ENCODE measurements at regions not wholly inside any gene's neighbourhood (a gene's known extent, or its start where the extent isn't known, plus 50 kb on each side); places are given as distances from the start of the nearest gene placed in this dataset.

GRCh38 chr7:84412161-84412969, 217.8 kb upstream of the SEMA3A start:
- Mint-ChIP-seq H3K4me3 (no peak overlapping the region), H3K9me3 (peaks cover 7% of the 10 kb centered on the region), H3K4me1 (peaks cover 26% of the 10 kb centered on the region), H3K36me3 (no peaks in the 10 kb centered on the region), H3K27me3 (ENCODE audit: low read depth) (no peaks in the 10 kb centered on the region), H3K27ac (peak overlapping the region; percentile 78)
- no peak for DNase-seq (ENCODE audit: low spot score in 2 of 2, unreplicated experiment in 2 of 2)
- TF ChIP-seq CTCF (IDR thresholded peaks at IDR 0.05; ENCODE audit: unreplicated experiment): no peak

GRCh38 chr7:84399661-84400060, 205.1 kb upstream of the SEMA3A start:
- no peak for DNase-seq (ENCODE audit: low spot score in 2 of 2, unreplicated experiment in 2 of 2)
- Mint-ChIP-seq H3K27me3 (ENCODE audit: low read depth) (no peaks in the 10 kb centered on the region), H3K36me3 (peaks cover 27% of the 10 kb centered on the region), H3K4me1 (no peaks in the 10 kb centered on the region), H3K27ac (no peak overlapping the region), H3K9me3 (peaks cover 39% of the 10 kb centered on the region), H3K4me3 (no peak overlapping the region)
- TF ChIP-seq CTCF (IDR thresholded peaks at IDR 0.05; ENCODE audit: unreplicated experiment): no peak

GRCh38 chr7:84394219-84394618, 199.6 kb upstream of the SEMA3A start:
- H3K36me3 Mint-ChIP-seq: no peaks in the 10 kb centered on the region
- no peak overlapping the region for H3K4me3 Mint-ChIP-seq
- DNase-seq (ENCODE audit: low spot score in 2 of 2, unreplicated experiment in 2 of 2): no peak
- H3K27me3 Mint-ChIP-seq (ENCODE audit: low read depth): no peaks in the 10 kb centered on the region
- peaks cover 7% of the 10 kb centered on the region for H3K4me1 Mint-ChIP-seq
- H3K27ac Mint-ChIP-seq: no peak overlapping the region
- H3K9me3 Mint-ChIP-seq: peaks cover 15% of the 10 kb centered on the region
- no peak for TF ChIP-seq CTCF (IDR thresholded peaks at IDR 0.05; ENCODE audit: unreplicated experiment)

- Mint-ChIP-seq H3K4me1 (peaks cover 7% of the 10 kb centered on the region), H3K27ac (no peak overlapping the region), H3K4me3 (no peak overlapping the region), H3K36me3 (no peaks in the 10 kb centered on the region), H3K27me3 (ENCODE audit: low read depth) (no peaks in the 10 kb centered on the region), H3K9me3 (peaks cover 15% of the 10 kb centered on the region)
- DNase-seq (ENCODE audit: low spot score in 2 of 2, unreplicated experiment in 2 of 2): no peak
- TF ChIP-seq CTCF (IDR thresholded peaks at IDR 0.05; ENCODE audit: unreplicated experiment): no peak
These were observed 199.2 kb upstream of the SEMA3A start for GRCh38 chr7:84393786-84394185.

- H3K36me3 Mint-ChIP-seq: no peaks in the 10 kb centered on the region
- TF ChIP-seq CTCF (IDR thresholded peaks at IDR 0.05; ENCODE audit: unreplicated experiment): no peak
- H3K4me1 Mint-ChIP-seq: peaks cover 13% of the 10 kb centered on the region
- H3K27ac Mint-ChIP-seq: no peak overlapping the region
- no peaks in the 10 kb centered on the region for H3K27me3 Mint-ChIP-seq (ENCODE audit: low read depth)
- H3K4me3 Mint-ChIP-seq: no peak overlapping the region
- H3K9me3 Mint-ChIP-seq: peaks cover 15% of the 10 kb centered on the region
- no peak for DNase-seq (ENCODE audit: low spot score in 2 of 2, unreplicated experiment in 2 of 2)
These were observed 196.3 kb upstream of the SEMA3A start for GRCh38 chr7:84390845-84391244.

Measured in mesothelial cell of epicardium (in vitro differentiated cells).